Natural killer cell (primary cell): ENCODE measurements at regions not wholly inside any gene's neighbourhood (a gene's known extent, or its start where the extent isn't known, plus 50 kb on each side); places are given as distances from the start of the nearest gene placed in this dataset.

Experiments
- ATAC-seq, 3 donors: fragments of 150-1000 bp in 2 of 3; fragments of 200-7000 bp in 1 of 3; cut with Tn5 transposase; 1 replicate in 1 of 3; 2 replicates in 2 of 3; pipeline ENCODE4 v1.10.0; 2021; ENCODE audit warnings: mild to moderate bottlenecking in 2 of 3, moderate library complexity in 2 of 3
- DNase-seq, 2 donors: peaks; one replicate each; pipeline versions ENCODE4 v3.0.0 to v3.0.0-alpha.2; 2013 to 2021; ENCODE audit warnings: mixed read lengths in 1 of 2
- H3K27ac ChIP-seq: one replicate; pipeline ENCODE4 v1.5.1; 2013; ENCODE audit warnings: mild to moderate bottlenecking, low read length
- H3K27me3 ChIP-seq: one replicate; pipeline ENCODE4 v1.6.1; 2013; ENCODE audit warnings: low read length; ENCODE audit not compliant: control insufficient read depth, insufficient read depth
- H3K36me3 ChIP-seq: one replicate; pipeline ENCODE4 v1.6.1; 2013; ENCODE audit warnings: low read length; ENCODE audit not compliant: control insufficient read depth, insufficient read depth
- H3K4me1 ChIP-seq: one replicate; pipeline ENCODE4 v1.6.1; 2013; ENCODE audit warnings: low read length; ENCODE audit not compliant: control insufficient read depth, insufficient read depth
- H3K4me3 ChIP-seq: one replicate; pipeline ENCODE4 v1.5.1; 2013; ENCODE audit warnings: low read length
- H3K9me3 ChIP-seq: one replicate; pipeline ENCODE4 v1.6.1; 2013; ENCODE audit warnings: low read length; ENCODE audit not compliant: control insufficient read depth, insufficient read depth
- H3K27ac Mint-ChIP-seq, 2 donors: one replicate each; pipeline ENCODE4 v1.8.0; 2022; ENCODE audit warnings: mild to moderate bottlenecking in 2 of 2, mixed read lengths in 2 of 2, moderate library complexity in 1 of 2
- H3K27me3 Mint-ChIP-seq, 2 donors: one replicate each; pipeline ENCODE4 v1.8.0; 2022; ENCODE audit warnings: low read depth in 2 of 2, mixed read lengths in 2 of 2
- H3K36me3 Mint-ChIP-seq: one replicate; pipeline ENCODE4 v1.8.0; 2022; ENCODE audit warnings: mixed read lengths
- H3K4me1 Mint-ChIP-seq, 2 donors: one replicate each; pipeline ENCODE4 v1.8.0; 2022; ENCODE audit warnings: mixed read lengths in 2 of 2
- H3K4me3 Mint-ChIP-seq: one replicate; pipeline ENCODE4 v1.8.0; 2022; ENCODE audit warnings: mild to moderate bottlenecking, moderate library complexity, mixed read lengths
- H3K9me3 Mint-ChIP-seq, 2 donors: one replicate each; pipeline ENCODE4 v1.8.0; 2022; ENCODE audit warnings: mixed read lengths in 2 of 2
- CTCF ChIP-seq: fragments of 200-600 bp; IDR thresholded peaks from one replicate; pipeline ENCODE4 v1.8.0; 2022; ENCODE audit warnings: antibody characterized with exemption
- WGBS: methylation state at CpG from one replicate; pipeline ENCODE4 v1.1.7; 2013; ENCODE audit warnings: missing lambda C conversion rate; ENCODE audit not compliant: insufficient coverage; 5-methylcytosine and 5-hydroxymethylcytosine counted together
- intact Hi-C: fragments of 100-400 bp; cut with micrococcal nuclease; formaldehyde crosslinking; loops from one replicate; pipeline ENCODE4 v1.14.2; 2022

GRCh38 chr6:12566618-12567123 lies 149.9 kb upstream of the PHACTR1 start:
- Mint-ChIP-seq H3K27ac (no peak overlapping the region), H3K9me3 (peaks cover 4 to 6% of the 10 kb centered on the region in 2 donors)

GRCh38 chr6:12567682-12568081 lies 148.9 kb upstream of the PHACTR1 start:
- peaks cover 3 to 5% of the 10 kb centered on the region in 2 donors for H3K9me3 Mint-ChIP-seq
- H3K27me3 ChIP-seq, result no peaks in the 10 kb centered on the region
- ATAC-seq (no peak), DNase-seq (no peak)
- TF ChIP-seq CTCF, result no peak
- H3K4me3 Mint-ChIP-seq, result no peak overlapping the region
- H3K27ac ChIP-seq, result no peak overlapping the region
- H3K27ac Mint-ChIP-seq, result no peak overlapping the region
- H3K27me3 Mint-ChIP-seq, result peaks cover 6 to 7% of the 10 kb centered on the region in 2 donors
- no peaks in the 10 kb centered on the region for H3K9me3 ChIP-seq
- no peaks in the 10 kb centered on the region for H3K4me1 ChIP-seq
- no peaks in the 10 kb centered on the region for H3K4me1 Mint-ChIP-seq
- WGBS, result 84% methylated on average over 2 of the region's 3 CpGs
- H3K36me3 ChIP-seq, result no peaks in the 10 kb centered on the region
- H3K4me3 ChIP-seq, result no peak overlapping the region
- intact Hi-C loops, result no loop called here
- no peaks in the 10 kb centered on the region for H3K36me3 Mint-ChIP-seq

More at GRCh38 chr6:12566618-12567123, 149.9 kb upstream of the PHACTR1 start:
- Histone ChIP-seq H3K9me3 (no peaks in the 10 kb centered on the region), H3K4me3 (no peak overlapping the region), H3K27me3 (no peaks in the 10 kb centered on the region), H3K4me1 (no peaks in the 10 kb centered on the region), H3K27ac (no peak overlapping the region), H3K36me3 (no peaks in the 10 kb centered on the region)
- H3K27me3 Mint-ChIP-seq, result peaks cover 6 to 7% of the 10 kb centered on the region in 2 donors
- no peaks in the 10 kb centered on the region for H3K4me1 Mint-ChIP-seq
- H3K4me3 Mint-ChIP-seq, result no peak overlapping the region
- no peaks in the 10 kb centered on the region for H3K36me3 Mint-ChIP-seq
- whole genome bisulfite sequencing, result 95% methylated on average over 2 of the region's 2 CpGs
- DNase-seq, result no peak
- intact Hi-C loops, result no loop called here
- no peak for ATAC-seq
- no peak for TF ChIP-seq CTCF

- Mint-ChIP-seq H3K4me1 (no peaks in the 10 kb centered on the region), H3K36me3 (no peaks in the 10 kb centered on the region), H3K9me3 (peaks cover 0 to 3% of the 10 kb centered on the region in 2 donors), H3K4me3 (no peak overlapping the region), H3K27ac (no peak overlapping the region), H3K27me3 (peaks cover 3 to 7% of the 10 kb centered on the region in 2 donors)
- DNase-seq (no peak), ATAC-seq (no peak)
- Histone ChIP-seq H3K4me3 (no peak overlapping the region), H3K36me3 (no peaks in the 10 kb centered on the region), H3K4me1 (no peaks in the 10 kb centered on the region), H3K27ac (no peak overlapping the region), H3K27me3 (no peaks in the 10 kb centered on the region), H3K9me3 (no peaks in the 10 kb centered on the region)
- TF ChIP-seq CTCF, result no peak
- WGBS, result 100% methylated on average over 1 of the region's 1 CpG
- intact Hi-C loops, result no loop called here
These were observed 146.9 kb upstream of the PHACTR1 start for GRCh38 chr6:12569646-12570045.

GRCh38 chr6:12570461-12571030 lies 146.0 kb upstream of the PHACTR1 start:
- 76% methylated on average over 1 of the region's 2 CpGs for WGBS
- H3K27ac Mint-ChIP-seq, result no peak overlapping the region
- no peaks in the 10 kb centered on the region for H3K27me3 ChIP-seq
- no peaks in the 10 kb centered on the region for H3K36me3 Mint-ChIP-seq
- H3K27ac ChIP-seq, result no peak overlapping the region
- no peak overlapping the region for H3K4me3 ChIP-seq
- H3K4me1 Mint-ChIP-seq, result no peaks in the 10 kb centered on the region
- H3K9me3 ChIP-seq, result no peaks in the 10 kb centered on the region
- H3K27me3 Mint-ChIP-seq, result peaks cover 3 to 7% of the 10 kb centered on the region in 2 donors
- ATAC-seq (no peak), DNase-seq (no peak)
- peaks cover 0 to 3% of the 10 kb centered on the region in 2 donors for H3K9me3 Mint-ChIP-seq
- intact Hi-C loops, result no loop called here
- H3K4me3 Mint-ChIP-seq, result no peak overlapping the region
- no peaks in the 10 kb centered on the region for H3K36me3 ChIP-seq
- no peak for TF ChIP-seq CTCF
- no peaks in the 10 kb centered on the region for H3K4me1 ChIP-seq
